ENCODE measurements at regions not wholly inside any gene's neighbourhood (a gene's known extent, or its start where the extent isn't known, plus 50 kb on each side); places are given as distances from the start of the nearest gene placed in this dataset.
"Not testable (repeated sequence)": the region's sequence is repeated elsewhere in the genome, so short reads cannot be mapped to it uniquely, and the experiment has no call there.

DNA sequence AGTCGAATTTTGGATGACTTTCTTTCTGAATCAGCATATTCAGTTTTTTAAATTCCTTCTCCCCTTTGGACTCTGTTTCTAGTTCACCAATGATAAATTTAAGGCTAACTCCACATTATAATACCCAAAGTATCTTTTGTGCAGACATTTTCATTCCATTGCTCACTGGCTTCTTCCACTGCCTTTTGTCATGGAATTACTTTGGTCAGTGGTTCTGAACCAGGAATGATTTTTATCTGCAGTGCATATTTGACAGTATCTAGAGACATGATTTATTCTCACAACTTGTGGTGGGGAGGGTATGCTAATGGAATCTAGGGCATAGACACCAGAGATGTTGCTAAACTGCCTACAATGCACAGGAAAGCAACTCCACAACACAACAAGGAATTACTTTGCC is 234.4 kb upstream of the PRKD1 start:
- DNase-seq, result no peak

- no peak for DNase-seq
Measured at GRCh38 chr14:30165255-30165654, 237.6 kb upstream of the PRKD1 start.

DNA sequence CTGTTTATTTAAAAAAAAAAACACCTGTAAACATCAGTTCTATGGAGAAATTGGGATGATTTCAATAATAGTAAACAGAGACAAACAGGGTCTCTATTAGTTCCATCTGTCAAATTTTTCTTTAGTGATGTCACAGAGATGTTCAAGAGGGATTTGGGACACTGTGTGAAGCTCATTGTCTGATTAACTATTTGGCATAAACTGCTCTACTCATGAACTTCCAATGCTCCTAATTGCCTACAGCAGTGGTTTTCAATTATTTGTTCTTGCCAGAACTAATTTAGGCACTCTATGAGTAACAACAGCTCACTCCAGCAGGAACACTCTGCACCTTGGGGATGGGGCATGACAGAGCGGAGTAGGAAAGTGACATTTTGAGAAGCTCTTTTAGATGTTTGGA is 250.1 kb upstream of the PRKD1 start:
- DNase-seq, result no peak

DNA sequence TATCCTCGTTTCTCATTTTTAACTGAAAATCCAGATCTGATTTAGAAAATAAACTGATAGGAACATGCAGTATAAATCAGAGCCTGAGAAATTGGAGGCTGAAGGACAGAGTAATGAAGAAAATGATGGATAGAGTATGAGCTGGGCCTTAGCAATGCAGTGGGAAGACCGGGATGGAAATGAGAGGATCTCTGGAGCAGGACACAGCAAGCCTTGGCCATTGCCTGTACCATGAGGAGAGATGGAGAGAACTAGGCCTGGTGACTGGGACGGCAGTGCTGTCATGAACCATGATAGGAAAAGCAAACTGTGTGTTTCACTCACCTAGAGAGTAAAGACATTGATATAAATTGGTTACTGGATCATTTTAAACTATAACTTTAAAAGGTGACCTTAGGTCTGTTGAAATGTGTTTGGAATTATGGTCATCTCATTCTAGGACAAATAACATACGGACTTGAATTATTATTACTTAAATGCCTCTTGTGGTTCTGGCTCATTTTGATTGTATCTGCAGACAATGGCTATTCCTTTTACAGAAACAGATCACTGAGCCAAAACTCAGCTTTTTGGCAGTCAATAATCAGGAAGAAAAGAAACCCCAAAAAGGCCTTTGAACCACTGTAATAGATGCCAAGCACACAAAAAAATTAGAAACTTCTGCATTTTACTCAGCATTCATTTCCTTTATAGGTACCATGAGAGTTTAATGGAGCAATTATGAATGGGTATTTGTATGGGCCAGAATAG is 251.9 kb upstream of the PRKD1 start:
- DNase-seq, result no peak

DNA sequence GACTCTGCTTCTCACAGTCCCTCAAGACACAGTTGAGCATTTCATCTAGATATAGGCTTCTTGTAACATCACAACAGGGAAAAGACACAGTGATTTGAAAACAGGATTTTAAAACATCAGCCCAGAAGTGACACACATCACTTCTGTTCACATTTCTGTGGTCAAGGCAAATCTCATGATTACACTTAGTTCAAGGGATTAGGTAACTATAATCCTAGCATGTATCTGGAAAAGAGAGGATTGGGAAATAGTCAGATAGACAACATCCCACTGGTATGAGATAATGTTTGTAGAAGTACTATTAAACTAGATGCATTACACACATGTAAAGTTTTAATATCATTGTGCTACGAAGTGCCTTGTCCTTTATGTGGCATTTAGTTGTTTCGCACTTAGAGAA is 252.6 kb upstream of the PRKD1 start:
- DNase-seq, result no peak

GRCh38 chr14:30185832-30186231 is 258.2 kb upstream of the PRKD1 start:
- DNase-seq, result no peak

DNA sequence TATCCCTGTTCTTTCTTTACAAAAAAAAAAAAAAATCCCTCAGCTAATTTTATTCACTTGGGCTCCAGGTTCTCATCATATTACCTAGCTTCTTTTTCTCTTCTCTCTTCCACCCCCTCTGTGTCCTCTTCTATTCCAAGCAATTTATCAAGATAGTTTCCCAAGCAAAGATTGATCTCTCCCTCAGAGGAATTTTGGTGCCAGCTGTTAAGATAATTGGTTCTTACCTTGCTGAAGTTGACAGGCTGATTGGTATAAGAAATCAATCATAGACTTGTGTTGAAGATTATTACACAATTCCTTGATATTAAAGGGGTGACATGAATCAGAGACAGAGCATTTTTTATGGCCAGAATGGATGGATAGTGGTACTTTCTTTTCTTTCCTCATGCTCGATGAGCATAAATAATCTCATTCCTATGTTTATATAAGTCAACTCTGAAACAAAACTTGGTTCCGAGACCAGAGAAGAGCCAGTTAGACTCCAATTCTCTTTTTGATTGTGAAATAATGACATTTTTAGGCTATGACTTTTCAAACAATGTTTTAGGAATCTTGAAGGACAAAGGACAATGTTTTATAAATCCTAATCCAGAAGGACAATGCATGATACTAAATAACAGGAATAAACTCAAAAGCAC is 264.1 kb upstream of the PRKD1 start:
- no peak for DNase-seq

DNA sequence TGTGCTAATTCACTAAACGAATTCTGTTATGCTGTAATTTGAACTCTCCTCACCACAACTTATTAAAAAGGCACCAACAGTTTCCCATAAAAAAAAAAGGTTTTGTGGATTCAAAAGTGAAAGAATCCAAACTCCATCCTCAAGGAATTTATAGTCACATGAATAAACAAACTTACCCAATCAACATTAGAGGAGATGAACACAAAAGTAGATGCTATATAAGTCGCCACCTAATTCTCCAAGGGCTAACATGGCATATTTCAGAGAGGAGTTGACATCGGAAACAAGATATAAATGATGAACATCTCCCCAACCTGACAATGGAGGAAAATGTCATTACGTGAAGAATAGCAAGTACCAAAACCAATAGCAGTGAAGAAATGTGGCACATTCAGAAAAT is 265.5 kb upstream of the PRKD1 start:
- no peak for DNase-seq

GRCh38 chr14:30193845-30194501 is 266.3 kb upstream of the PRKD1 start:
- DNase-seq, result no peak

DNA sequence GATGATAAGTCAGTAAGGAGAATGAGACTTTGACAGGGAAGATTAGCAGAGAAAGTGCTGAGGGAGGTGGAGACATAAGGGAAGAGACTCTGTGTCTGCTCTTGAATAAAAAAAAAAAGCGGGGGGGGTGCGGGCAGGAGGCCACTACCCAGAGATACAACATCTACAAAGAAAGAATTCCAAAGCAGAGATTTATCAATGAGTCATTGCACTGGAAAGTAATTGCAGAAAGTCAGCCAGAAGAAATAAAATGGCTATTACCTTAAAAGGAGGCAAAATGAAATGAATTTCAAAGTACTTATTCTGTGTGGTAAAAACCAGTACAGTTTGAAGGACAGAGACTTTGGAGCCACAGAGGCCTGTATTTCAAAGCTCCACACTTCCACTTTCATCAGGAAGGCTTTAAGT is 267.1 kb upstream of the PRKD1 start:
- no peak for DNase-seq

DNA sequence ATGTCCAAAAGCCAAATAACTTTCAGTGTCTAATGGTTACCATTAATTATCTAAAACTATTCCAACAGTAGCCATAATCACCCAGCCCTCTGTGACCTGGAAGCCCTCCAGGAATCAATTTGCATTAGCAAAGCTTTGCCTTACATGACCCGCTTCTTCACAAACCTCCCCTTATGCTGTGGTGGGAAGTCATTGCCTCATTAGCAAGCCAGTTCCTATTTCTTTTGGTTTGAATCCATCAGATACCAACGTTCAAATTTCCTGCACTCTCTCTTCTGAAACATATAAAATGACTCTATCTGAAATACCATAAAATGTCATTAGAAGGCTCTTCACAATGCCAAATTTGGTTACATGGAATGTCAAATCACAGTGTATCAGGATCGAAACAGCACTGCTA is 268.3 kb upstream of the PRKD1 start:
- no peak for DNase-seq

GRCh38 chr14:30196861-30197260 is 269.2 kb upstream of the PRKD1 start:
- no peak for DNase-seq

DNA sequence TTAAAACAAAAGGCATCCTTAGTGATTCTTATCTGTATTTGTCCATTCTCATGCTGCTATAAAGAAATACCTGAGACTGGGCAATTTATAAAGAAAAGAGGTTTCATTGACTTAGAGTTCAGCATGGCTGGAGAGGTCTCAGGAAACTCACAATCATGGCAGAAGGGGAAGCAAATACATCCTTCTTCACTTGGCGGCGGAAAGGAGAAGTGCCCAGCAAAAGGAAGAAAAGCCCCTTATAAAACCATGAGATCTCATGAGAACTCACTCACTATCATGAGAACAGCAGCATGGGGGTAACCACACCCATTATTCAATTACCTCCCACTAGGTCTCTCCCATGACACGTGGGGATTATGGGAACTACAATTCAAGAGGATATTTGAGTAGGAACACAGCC is 271.1 kb upstream of the PRKD1 start:
- DNase-seq, result not testable (repeated sequence)

- DNase-seq, result no peak
Measured at GRCh38 chr14:30204431-30204980, 276.9 kb upstream of the PRKD1 start.

GRCh38 chr14:30209136-30209535 is 281.5 kb upstream of the PRKD1 start:
- DNase-seq, result no peak

GRCh38 chr14:30210630-30211029 is 283.0 kb upstream of the PRKD1 start:
- DNase-seq, result no peak

GRCh38 chr14:30211326-30211725 is 283.7 kb upstream of the PRKD1 start:
- no peak for DNase-seq

DNA sequence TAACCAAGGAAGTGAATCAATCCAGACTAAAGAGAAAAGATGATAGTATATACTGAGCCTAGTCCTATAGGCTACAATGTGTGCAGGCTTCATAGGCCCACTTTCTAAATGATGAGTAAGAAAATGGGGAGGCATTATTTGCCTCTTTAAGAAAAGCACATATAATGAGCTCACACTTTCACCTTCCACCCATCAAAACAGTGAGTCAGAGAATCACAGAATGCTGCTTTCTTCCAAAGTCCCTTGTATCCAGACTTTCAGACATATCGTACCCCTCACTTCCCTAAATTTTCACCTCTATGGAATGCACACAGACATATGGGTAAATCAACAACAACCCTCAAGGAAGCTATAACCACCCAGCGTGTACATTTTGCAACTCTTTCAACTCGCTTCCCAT is 286.4 kb upstream of the PRKD1 start:
- no peak for DNase-seq

- DNase-seq, result peak; percentile 55
Measured at GRCh38 chr14:30214461-30215090, 286.9 kb upstream of the PRKD1 start.

DNA sequence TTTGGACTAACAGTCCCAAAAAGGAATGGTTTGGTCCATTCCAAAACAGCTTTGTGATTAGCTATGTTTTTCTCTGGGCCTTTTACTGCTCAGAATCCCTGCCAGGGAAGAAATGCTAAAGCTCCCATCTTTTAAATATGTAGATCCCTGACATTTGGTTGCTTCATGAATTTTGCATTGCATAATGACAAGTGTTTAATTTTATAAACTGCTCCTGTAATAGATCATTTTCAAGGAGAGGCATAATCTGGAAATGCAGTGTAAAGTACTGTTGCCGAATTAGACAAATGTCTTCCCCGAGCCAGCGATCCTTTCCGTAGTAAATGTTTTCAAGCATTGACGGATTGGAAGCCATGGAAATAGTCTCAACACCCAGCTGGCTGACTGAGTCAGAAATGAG is 291.3 kb upstream of the PRKD1 start:
- DNase-seq, result no peak

- no peak for DNase-seq
Measured at GRCh38 chr14:30221546-30221945, 293.9 kb upstream of the PRKD1 start.

- no peak for DNase-seq
Measured at GRCh38 chr14:30223385-30223785, 295.7 kb upstream of the PRKD1 start.

GRCh38 chr14:30223966-30224365 is 296.3 kb upstream of the PRKD1 start:
- DNase-seq, result no peak

DNA sequence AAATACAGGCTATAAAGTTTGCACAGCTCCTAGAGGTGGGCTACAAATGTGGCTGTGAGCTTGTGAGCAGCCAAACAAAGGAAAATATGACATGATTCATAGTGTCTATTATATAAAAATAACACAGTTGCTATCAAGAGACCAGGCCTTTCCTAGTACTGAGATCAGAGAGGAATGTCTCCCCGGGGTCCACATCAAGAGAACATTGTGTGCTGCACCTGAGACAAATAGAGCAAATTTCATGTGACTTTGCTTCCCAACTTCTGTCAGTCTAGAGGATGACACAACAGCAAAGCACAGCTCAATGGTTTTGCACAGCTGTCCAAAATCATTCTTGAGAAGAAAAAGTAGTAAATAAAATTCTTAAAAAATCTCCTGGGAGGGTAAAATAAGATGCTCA is 297.5 kb upstream of the PRKD1 start:
- DNase-seq, result no peak

All from hematopoietic multipotent progenitor cell treated with erythropoietin and hydrocortisone succinate and interleukin-3 and kit ligand, for 8 days (in vitro differentiated cells).